PC-9 (cell line): ENCODE measurements at regions not wholly inside any gene's neighbourhood (a gene's known extent, or its start where the extent isn't known, plus 50 kb on each side); places are given as distances from the start of the nearest gene placed in this dataset.

ENCODE experiments used
- CTCF ChIP-seq: fragments of 200-600 bp; sonication (generic); conservative IDR thresholded peaks from 2 replicates; pipeline ENCODE4 v1.6.1; 2017; ENCODE audit warnings: mixed run types, antibody characterized with exemption, mild to moderate bottlenecking, moderate library complexity
- EZH2 ChIP-seq: fragments of 200-600 bp; sonication (generic); IDR thresholded peaks from 2 replicates; pipeline ENCODE4 v1.8.0; 2017; ENCODE audit warnings: antibody characterized with exemption, low read depth

- TF ChIP-seq CTCF: no peak
- no peak for TF ChIP-seq EZH2
Measured at GRCh38 chr16:88170528-88170991, 212.2 kb upstream of the ZNF469 start.
